Esophagus squamous epithelium (tissue), 5 donors: ENCODE measurements at regions not wholly inside any gene's neighbourhood (a gene's known extent, or its start where the extent isn't known, plus 50 kb on each side); places are given as distances from the start of the nearest gene placed in this dataset.
A peak's percentile ranks its signal among the peaks of the same experiment; 100 is the strongest.

Source experiments
- DNase-seq: peaks from one replicate; lab custom pipeline; 2025; lab: John Stamatoyannopoulos, UW
- H3K27ac ChIP-seq, 4 donors: fragments of 200-600 bp; sonication (generic); one replicate each; pipeline ENCODE4 v1.5.1; 2016 to 2019; ENCODE audit warnings: mild to moderate bottlenecking in 1 of 4
- H3K27me3 ChIP-seq, 4 donors: fragments of 200-600 bp; sonication (generic); 1 replicate in 3 of 4; 2 replicates in 1 of 4; pipeline versions ENCODE4 v1.5.1 to v1.6.0; 2017 to 2021; ENCODE audit warnings: antibody characterized with exemption in 1 of 4
- H3K36me3 ChIP-seq, 3 donors: fragments of 200-600 bp; sonication (generic); one replicate each; pipeline ENCODE4 v1.5.1; 2016 to 2019
- H3K4me1 ChIP-seq, 3 donors: fragments of 200-600 bp; sonication (generic); one replicate each; pipeline ENCODE4 v1.5.1; 2017 to 2019
- H3K4me3 ChIP-seq, 4 donors: fragments of 200-600 bp; sonication (generic); 1 replicate in 3 of 4; 2 replicates in 1 of 4; pipeline ENCODE4 v1.5.1; 2016 to 2019; ENCODE audit warnings: mild to moderate bottlenecking in 2 of 4, moderate library complexity in 1 of 4
- H3K9me3 ChIP-seq, 3 donors: fragments of 200-600 bp; sonication (generic); one replicate each; pipeline ENCODE4 v1.5.1; 2016 to 2019
- CTCF ChIP-seq, 6 experiments: fragments of 450-650 bp in 4 of 6; fragments of 200-600 bp in 2 of 6; sonication (generic) in 2 of 6; IDR thresholded peaks; one replicate each; pipeline ENCODE4 v1.5.1; 2016 to 2019; ENCODE audit warnings: antibody characterized with exemption in 6 of 6, mild to moderate bottlenecking in 4 of 6, moderate library complexity in 4 of 6
- POLR2A ChIP-seq, 4 donors: fragments of 450-650 bp; IDR thresholded peaks; one replicate each; pipeline ENCODE4 v1.6.1; 2017; ENCODE audit warnings: antibody characterized with exemption in 4 of 4, mild to moderate bottlenecking in 4 of 4, moderate library complexity in 3 of 4
- WGBS, 2 donors: methylation state at CpG; one replicate each; pipeline ENCODE4 v1.1.5; 2018; 5-methylcytosine and 5-hydroxymethylcytosine counted together
- intact Hi-C: fragments of 100-400 bp; cut with DNase I; formaldehyde crosslinking; loops from one replicate; pipeline ENCODE4 v1.15.0; 2022
- donor health status: DM: yes; HTN: yes; CAD: no.

- no peak overlapping the region for H3K4me3 ChIP-seq
- 58 to 62% methylated on average over 6 of the region's 6 CpGs for WGBS, 2 donors
- peak overlapping the region in 2 of 4 donors; percentile 1 to 38 for H3K27ac ChIP-seq
- intact Hi-C loops, result no loop called here
- H3K4me1 ChIP-seq, result peaks cover 0 to 32% (median 3%) of the 10 kb centered on the region in 3 donors
- H3K9me3 ChIP-seq, result no peaks in the 10 kb centered on the region
- DNase-seq, result no peak
- no peaks in the 10 kb centered on the region for H3K36me3 ChIP-seq
- TF ChIP-seq CTCF (IDR thresholded peaks at IDR 0.05), result no peak
- no peak for TF ChIP-seq POLR2A (IDR thresholded peaks at IDR 0.05)
- no peaks in the 10 kb centered on the region for H3K27me3 ChIP-seq
Observed at GRCh38 chr1:178629252-178630154, 95.5 kb upstream of the RALGPS2 start.

DNA sequence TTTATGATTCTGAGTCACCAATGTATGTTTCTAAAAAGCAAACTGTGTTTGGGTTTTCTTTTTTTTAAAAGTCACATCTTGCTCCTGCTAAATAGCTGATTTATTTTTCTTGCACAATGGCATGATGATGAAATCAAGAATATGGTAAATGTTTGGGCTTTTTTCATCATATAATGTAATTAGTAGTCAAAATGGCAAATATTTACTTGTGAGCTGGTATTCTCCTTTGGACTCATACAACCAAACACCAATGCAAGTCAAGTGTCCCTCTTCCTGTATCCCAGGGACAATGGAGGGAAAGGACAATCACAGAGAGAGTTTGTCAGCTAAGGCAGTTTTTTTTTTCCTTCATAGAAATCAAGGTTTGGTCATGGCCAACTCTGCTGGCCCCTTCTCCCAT is 94.6 kb upstream of the RALGPS2 start:
- no peak overlapping the region for H3K27ac ChIP-seq
- no peak overlapping the region for H3K4me3 ChIP-seq
- DNase-seq, result no peak
- no peaks in the 10 kb centered on the region for H3K27me3 ChIP-seq
- peaks cover 0 to 33% (median 3%) of the 10 kb centered on the region in 3 donors for H3K4me1 ChIP-seq
- intact Hi-C loops, result no loop called here
- H3K36me3 ChIP-seq, result no peaks in the 10 kb centered on the region
- TF ChIP-seq CTCF (IDR thresholded peaks at IDR 0.05) (no peak), POLR2A (IDR thresholded peaks at IDR 0.05) (no peak)
- no peaks in the 10 kb centered on the region for H3K9me3 ChIP-seq

DNA sequence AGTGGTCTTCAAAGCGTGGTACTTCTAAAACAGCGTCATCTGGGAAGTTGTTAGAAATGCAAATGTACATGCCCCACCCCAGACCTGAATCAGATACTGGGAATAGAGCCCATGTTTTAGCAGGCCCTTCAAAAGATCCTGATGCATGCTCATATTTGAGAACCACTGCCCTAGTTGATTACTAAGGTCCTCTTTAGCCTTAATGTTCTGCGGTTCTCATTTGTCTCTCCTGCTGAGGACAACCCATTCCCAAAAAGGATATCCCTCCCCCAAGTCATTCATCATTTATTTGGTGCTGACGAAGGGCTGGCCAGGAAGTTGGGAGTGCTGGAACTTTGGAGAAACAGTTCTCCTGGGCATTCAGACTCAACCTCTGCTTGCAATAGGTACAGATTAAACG is 92.4 kb upstream of the RALGPS2 start:
- Histone ChIP-seq H3K4me3 (no peak overlapping the region), H3K27me3 (no peaks in the 10 kb centered on the region), H3K4me1 (peaks cover 0 to 33% (median 3%) of the 10 kb centered on the region in 3 donors), H3K27ac (peak overlapping the region; percentile 45 to 65 (median 56)), H3K36me3 (no peaks in the 10 kb centered on the region), H3K9me3 (no peaks in the 10 kb centered on the region)
- 26 to 47% methylated on average over 4 to 5 of the region's 5 CpGs for WGBS, 2 donors
- TF ChIP-seq POLR2A (IDR thresholded peaks at IDR 0.05) (no peak), CTCF (IDR thresholded peaks at IDR 0.05) (no peak)
- intact Hi-C loops, result no loop called here
- no peak for DNase-seq

DNA sequence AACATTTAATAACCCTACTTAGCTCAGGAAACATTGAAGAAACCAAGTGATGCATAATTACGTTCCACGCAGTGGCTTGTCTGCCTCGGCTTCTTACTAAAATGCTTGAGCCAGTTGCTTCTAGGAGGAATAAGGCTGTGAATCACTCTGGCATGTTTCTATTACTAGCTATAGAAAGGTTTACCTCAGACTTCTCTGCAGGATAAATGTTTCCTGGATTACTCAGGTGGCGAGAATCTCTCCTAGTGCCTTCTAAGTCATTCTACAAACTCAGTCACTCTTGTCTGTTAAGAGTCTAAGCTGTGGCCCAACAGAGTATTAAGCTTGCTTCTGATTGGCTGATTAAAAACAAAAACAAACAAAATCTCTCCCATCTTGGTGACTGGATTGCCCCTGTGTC is 92.0 kb upstream of the RALGPS2 start:
- intact Hi-C loops, result no loop called here
- no peak for DNase-seq
- 48 to 78% methylated on average over 3 to 4 of the region's 4 CpGs for WGBS, 2 donors
- Histone ChIP-seq H3K27ac (peak overlapping the region; percentile 45 to 65 (median 56)), H3K36me3 (no peaks in the 10 kb centered on the region), H3K9me3 (no peaks in the 10 kb centered on the region), H3K4me1 (peaks cover 0 to 33% (median 3%) of the 10 kb centered on the region in 3 donors), H3K27me3 (no peaks in the 10 kb centered on the region), H3K4me3 (no peak overlapping the region)
- TF ChIP-seq CTCF (IDR thresholded peaks at IDR 0.05) (no peak), POLR2A (IDR thresholded peaks at IDR 0.05) (no peak)

DNA sequence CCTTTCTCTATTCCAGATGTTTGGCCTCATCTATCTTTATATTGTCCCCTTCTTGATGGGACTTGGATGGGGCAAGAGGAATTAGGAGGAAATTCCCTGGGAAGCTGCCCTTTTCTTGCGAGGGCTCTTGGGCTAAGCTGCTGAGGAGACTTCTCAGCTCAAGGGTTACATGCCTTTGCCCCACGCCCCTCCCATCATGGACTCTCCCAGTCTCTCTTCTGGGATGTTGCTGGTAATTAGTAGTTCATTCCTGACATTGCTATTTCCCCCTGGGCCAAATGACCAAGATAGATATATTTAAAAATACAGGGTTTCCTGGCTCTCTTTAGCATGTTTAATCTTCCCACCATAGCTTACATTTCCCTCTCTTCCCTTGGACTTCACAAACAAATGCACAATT is 90.6 kb upstream of the RALGPS2 start:
- TF ChIP-seq CTCF (IDR thresholded peaks at IDR 0.05) (no peak), POLR2A (IDR thresholded peaks at IDR 0.05) (no peak)
- no peak overlapping the region for H3K27ac ChIP-seq
- H3K4me1 ChIP-seq, result peaks cover 0 to 27% (median 0%) of the 10 kb centered on the region in 3 donors
- no peak for DNase-seq
- no peaks in the 10 kb centered on the region for H3K36me3 ChIP-seq
- H3K4me3 ChIP-seq, result no peak overlapping the region
- intact Hi-C loops, result no loop called here
- WGBS, 2 donors, result 22 to 50% methylated on average over 2 of the region's 2 CpGs
- H3K9me3 ChIP-seq, result no peaks in the 10 kb centered on the region
- H3K27me3 ChIP-seq, result no peaks in the 10 kb centered on the region
